ENCODE measurements at regions not wholly inside any gene's neighbourhood (a gene's known extent, or its start where the extent isn't known, plus 50 kb on each side); places are given as distances from the start of the nearest gene placed in this dataset.

DNA sequence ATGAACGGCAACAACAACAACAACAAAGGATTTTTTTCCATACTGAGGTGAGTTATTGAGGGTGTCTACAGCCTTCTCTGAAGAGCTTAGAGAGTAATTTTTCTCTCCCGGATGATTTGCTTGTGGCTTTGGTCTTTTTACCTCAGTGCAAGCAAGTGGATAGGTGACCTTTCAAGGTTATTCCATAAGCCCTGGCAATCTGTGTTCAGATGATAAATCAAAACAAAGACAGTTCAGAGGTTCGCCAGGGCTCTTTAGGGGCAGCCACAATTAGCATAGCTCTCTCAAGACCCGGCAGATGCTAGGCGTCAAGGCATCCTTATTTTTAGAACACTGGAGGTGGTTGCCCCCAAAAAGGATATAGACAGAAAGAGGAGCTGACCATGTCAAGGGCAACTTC lies 417.9 kb upstream of the C9orf72 start:
- TF ChIP-seq, protein P1, sequence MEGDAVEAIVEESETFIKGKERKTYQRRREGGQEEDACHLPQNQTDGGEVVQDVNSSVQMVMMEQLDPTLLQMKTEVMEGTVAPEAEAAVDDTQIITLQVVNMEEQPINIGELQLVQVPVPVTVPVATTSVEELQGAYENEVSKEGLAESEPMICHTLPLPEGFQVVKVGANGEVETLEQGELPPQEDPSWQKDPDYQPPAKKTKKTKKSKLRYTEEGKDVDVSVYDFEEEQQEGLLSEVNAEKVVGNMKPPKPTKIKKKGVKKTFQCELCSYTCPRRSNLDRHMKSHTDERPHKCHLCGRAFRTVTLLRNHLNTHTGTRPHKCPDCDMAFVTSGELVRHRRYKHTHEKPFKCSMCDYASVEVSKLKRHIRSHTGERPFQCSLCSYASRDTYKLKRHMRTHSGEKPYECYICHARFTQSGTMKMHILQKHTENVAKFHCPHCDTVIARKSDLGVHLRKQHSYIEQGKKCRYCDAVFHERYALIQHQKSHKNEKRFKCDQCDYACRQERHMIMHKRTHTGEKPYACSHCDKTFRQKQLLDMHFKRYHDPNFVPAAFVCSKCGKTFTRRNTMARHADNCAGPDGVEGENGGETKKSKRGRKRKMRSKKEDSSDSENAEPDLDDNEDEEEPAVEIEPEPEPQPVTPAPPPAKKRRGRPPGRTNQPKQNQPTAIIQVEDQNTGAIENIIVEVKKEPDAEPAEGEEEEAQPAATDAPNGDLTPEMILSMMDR (IDR thresholded peaks at IDR 0.05) = no peak
- TF ChIP-seq EP300 (IDR thresholded peaks at IDR 0.05) = no peak
- TF ChIP-seq POLR2A (IDR thresholded peaks at IDR 0.05) = no peak
- no peak for TF ChIP-seq POLR2AphosphoS5 (IDR thresholded peaks at IDR 0.05)

Measured in sigmoid colon (tissue), 4 donors.